AG09319 (cell line): ENCODE measurements at regions not wholly inside any gene's neighbourhood (a gene's known extent, or its start where the extent isn't known, plus 50 kb on each side); places are given as distances from the start of the nearest gene placed in this dataset.
"Not testable (repeated sequence)": the region's sequence is repeated elsewhere in the genome, so short reads cannot be mapped to it uniquely, and the experiment has no call there.

Experiments
- DNase-seq: peaks from one replicate; pipeline ENCODE4 v3.0.0-alpha.2; 2010; ENCODE audit warnings: low read depth; ENCODE audit errors: extremely low read depth
- TF ChIP-seq, protein P1 (sequence below): IDR thresholded peaks from 2 replicates; pipeline ENCODE4 v1.5.1; 2011; ENCODE audit warnings: low read depth, mild to moderate bottlenecking, inconsistent platforms, low read length, moderate library complexity

DNA sequence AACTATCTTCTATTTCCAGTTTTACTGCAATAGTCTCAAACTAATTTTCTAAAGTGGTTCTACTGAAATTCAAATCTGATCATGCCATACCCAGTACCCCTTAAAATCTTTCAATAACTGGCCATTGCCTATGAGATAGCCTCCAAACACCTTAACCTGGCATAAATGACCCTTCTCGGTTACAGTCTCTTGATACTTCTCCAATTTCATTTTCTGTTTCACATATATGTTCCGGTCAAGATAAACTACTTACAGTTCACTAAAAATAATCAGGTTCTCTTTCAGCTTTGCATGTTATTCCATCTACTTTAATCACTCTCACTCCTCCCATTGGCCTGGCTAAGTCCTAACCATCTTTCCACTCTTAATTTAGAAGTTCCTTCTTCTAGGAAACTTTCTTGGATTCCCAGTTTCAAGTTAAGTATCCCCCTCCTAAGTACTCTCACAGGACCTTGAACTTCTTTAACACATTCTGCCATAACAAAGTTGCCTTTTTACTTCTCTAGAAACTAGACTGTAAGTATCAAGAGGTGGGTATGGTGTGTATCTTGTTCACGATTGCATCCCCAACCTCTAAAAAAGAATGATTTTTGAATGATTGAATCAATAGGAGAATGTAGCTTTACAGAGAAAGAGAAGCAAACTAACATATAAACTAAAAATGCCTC, 110.2 kb upstream of the RBBP8 start:
- DNase-seq = no peak
- TF ChIP-seq, protein P1, sequence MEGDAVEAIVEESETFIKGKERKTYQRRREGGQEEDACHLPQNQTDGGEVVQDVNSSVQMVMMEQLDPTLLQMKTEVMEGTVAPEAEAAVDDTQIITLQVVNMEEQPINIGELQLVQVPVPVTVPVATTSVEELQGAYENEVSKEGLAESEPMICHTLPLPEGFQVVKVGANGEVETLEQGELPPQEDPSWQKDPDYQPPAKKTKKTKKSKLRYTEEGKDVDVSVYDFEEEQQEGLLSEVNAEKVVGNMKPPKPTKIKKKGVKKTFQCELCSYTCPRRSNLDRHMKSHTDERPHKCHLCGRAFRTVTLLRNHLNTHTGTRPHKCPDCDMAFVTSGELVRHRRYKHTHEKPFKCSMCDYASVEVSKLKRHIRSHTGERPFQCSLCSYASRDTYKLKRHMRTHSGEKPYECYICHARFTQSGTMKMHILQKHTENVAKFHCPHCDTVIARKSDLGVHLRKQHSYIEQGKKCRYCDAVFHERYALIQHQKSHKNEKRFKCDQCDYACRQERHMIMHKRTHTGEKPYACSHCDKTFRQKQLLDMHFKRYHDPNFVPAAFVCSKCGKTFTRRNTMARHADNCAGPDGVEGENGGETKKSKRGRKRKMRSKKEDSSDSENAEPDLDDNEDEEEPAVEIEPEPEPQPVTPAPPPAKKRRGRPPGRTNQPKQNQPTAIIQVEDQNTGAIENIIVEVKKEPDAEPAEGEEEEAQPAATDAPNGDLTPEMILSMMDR = no peak

DNA sequence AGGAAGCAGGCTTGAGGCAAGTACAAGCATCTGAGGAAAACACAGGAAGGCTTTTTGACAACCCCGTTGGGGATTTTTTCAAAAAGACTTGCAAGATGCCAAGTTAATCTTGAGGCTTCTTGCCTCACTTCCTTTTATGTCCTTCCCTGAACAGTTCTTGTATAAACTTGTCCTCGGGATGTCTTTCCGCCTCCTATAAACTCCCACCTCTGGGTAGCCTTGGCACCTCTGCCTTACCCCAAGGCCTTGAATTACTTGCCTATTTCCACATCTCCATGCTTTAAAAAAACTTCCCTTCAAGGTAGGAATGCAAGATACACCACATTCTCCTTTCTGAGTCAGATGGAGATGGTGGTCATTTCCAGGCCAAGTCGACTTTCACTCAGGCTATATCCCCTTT, 106.4 kb upstream of the RBBP8 start:
- TF ChIP-seq, protein P1 = no peak
- DNase-seq = no peak

DNA sequence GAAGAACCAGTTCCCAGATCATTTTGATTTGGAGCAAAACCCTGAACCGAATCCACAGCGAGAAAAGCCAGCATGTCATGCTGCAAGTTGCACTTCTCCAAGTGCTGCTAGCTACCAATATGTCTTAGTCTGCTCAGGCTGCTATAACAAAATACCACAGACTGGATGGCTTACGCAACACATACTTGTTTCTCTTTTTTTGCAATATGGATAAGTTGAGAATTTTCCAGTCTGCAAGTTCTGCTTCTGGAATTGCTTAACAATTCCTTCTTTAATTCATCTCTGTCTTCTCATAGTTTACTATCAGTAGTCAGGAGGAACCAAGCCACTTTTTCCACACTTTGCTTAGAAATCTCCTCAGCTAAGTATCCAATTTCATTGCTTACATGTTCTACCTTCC, 105.9 kb upstream of the RBBP8 start:
- TF ChIP-seq, protein P1 = no peak
- DNase-seq = no peak

DNA sequence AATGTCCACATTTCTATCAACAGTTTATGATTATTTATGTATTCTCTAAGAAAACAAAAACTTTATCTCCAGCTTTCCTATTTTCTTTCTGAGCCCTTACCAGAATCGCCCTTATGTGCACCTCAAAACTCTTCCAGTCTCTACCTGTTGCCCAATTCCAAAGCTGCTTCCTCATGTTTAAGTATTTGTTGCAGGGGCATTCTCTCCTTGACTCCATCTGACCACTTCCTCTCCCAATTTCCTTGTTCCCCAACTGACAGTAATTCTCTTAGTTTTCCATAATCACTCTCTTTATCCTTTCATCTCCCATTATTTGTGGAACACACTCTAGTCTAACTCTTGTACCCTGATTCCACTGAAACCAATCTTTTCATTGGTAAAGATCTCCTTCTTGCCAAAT, 105.4 kb upstream of the RBBP8 start:
- no peak for DNase-seq
- TF ChIP-seq, protein P1 = no peak

DNA sequence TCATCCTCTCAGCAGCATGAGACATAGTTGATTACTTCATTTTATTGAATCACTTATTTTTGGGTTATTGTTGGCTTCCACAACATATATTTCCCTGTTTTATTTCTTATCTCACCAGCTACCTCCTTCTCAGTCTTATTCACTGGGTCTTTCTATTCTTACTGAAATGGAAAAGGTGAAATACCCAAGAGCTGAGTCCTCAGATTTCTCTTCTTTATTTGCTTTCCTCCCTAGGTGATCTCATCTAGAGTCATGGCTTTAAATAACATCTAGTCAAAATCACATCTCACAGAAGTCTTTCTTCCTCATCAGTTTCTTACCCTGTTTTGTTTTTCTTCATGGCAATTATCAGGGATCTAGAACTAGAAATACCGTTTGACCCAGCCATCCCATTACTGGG, 105.0 kb upstream of the RBBP8 start:
- TF ChIP-seq, protein P1 = no peak
- no peak for DNase-seq

DNA sequence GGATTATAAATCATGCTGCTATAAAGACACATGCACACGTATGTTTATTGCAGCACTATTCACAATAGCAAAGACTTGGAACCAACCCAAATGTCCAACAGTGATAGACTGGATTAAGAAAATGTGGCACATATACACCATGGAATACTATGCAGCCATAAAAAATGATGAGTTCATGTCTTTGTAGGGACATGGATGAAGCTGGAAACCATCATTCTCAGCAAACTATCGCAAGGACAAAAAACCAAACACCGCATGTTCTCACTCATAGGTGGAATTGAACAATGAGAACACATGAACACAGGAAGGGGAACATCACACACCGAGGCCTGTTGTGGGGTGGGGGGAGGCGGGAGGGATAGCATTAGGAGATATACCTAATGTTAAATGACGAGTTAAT, 104.5 kb upstream of the RBBP8 start:
- DNase-seq = not testable (repeated sequence)

DNA sequence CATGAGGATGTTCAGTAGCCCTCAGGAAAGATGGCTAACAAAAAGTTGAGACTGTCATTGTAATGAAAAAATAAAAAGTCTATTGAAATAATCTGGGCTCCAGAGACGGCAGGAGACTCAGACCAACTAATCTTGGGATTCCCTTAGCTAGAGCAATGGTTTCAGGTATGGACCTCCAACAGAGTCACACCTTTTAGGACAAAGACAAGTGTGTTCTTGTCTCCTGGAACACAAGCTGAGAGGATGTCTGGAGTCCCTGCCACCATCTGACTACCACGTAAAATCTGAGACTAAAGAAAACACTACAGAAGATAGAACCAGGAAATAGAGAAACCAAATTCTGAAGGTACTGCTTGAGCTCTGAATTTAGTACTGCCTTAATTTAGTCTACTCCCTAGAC, 103.3 kb upstream of the RBBP8 start:
- no peak for DNase-seq
- TF ChIP-seq, protein P1 = no peak

DNA sequence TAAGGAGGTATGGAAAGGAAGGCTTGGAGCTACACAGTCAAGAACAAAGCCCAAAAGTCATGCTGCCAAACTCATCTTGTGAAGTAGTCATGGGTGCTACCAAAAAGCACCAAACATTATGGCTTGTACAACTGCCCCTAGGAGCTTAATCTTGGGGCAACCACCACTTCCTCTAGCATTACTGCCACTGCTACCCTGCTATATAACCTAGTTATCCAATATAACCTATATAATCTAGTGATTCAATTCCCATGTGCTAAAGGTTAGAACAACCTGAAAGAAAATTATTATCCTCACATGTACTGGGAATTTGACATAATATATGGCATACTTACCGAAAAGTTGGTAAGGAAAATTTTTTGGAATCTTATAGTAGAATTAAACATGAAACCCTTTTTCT, 102.6 kb upstream of the RBBP8 start:
- DNase-seq = no peak
- TF ChIP-seq, protein P1 = no peak
